Calu3 (cell line): ENCODE measurements at regions not wholly inside any gene's neighbourhood (a gene's known extent, or its start where the extent isn't known, plus 50 kb on each side); places are given as distances from the start of the nearest gene placed in this dataset.
"Not testable (repeated sequence)": the region's sequence is repeated elsewhere in the genome, so short reads cannot be mapped to it uniquely, and the experiment has no call there.

Source experiments
- BruUV-seq: library from RNA; stranded (reverse); fragments of 400-500 nt; replicated peaks from 2 replicates; lab custom pipeline; 2021; lab: Mats Ljungman, UMichigan
- CTCF ChIA-PET: fragments of 300-600 bp; sonication (Branson Sonifier 250); formaldehyde crosslinking; loops from one replicate; lab custom pipeline; 2022; ENCODE audit warnings: antibody characterized with exemption; lab: Charles Lee
- DNase-seq: peaks from one replicate; pipeline ENCODE4 v3.0.0; 2022
- H3K27ac Mint-ChIP-seq: one replicate; pipeline ENCODE4 v1.8.0; 2022; ENCODE audit warnings: mixed read lengths; ENCODE audit not compliant: unreplicated experiment
- H3K27me3 Mint-ChIP-seq: one replicate; pipeline ENCODE4 v1.8.0; 2022; ENCODE audit warnings: mixed read lengths; ENCODE audit not compliant: unreplicated experiment
- H3K36me3 Mint-ChIP-seq: one replicate; pipeline ENCODE4 v1.8.0; 2022; ENCODE audit warnings: mild to moderate bottlenecking, moderate library complexity, mixed read lengths; ENCODE audit not compliant: insufficient read depth, unreplicated experiment
- H3K4me1 Mint-ChIP-seq: one replicate; pipeline ENCODE4 v1.8.0; 2022; ENCODE audit warnings: mild to moderate bottlenecking, low read depth, mixed read lengths; ENCODE audit not compliant: unreplicated experiment
- H3K4me3 Mint-ChIP-seq: one replicate; pipeline ENCODE4 v1.8.0; 2022; ENCODE audit warnings: mild to moderate bottlenecking, low read depth, moderate library complexity, mixed read lengths; ENCODE audit not compliant: unreplicated experiment
- H3K9me3 Mint-ChIP-seq: one replicate; pipeline ENCODE4 v1.8.0; 2022; ENCODE audit warnings: low read depth, mixed read lengths; ENCODE audit not compliant: unreplicated experiment
- intact Hi-C: fragments of 100-400 bp; cut with micrococcal nuclease; formaldehyde crosslinking; loops from one replicate; pipeline ENCODE4 v1.10.0; 2022; ENCODE audit not compliant: unreplicated experiment
- TF ChIP-seq, protein P1 (sequence below): fragments of 200-600 bp; IDR thresholded peaks from one replicate; pipeline ENCODE4 v1.8.0; 2022; ENCODE audit warnings: antibody characterized with exemption; ENCODE audit not compliant: unreplicated experiment

DNA sequence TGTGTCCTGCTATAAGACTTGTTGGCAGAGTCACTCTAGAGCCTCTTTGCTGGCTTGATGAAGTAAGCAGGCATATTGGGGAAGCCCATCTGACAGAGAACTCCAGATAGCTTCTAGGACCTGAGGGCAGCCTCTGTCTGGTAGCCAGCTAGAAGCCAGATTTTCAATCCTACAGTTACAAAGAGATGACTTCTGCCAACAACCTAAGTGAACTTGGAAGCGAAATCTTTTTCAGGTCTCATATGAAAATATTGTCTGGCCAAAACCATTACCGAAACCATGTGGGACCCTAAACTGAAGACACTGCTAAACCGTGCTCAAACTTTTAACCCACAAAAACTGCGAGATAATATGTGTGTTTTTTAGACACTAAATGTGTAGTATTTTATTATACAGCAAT is 140.9 kb downstream of the MRPS30 start:
- no TSS peak for BruUV-seq
- Mint-ChIP-seq H3K27ac (no peak overlapping the region), H3K4me3 (no peak overlapping the region), H3K9me3 (no peaks in the 10 kb centered on the region), H3K36me3 (no peaks in the 10 kb centered on the region), H3K27me3 (no peaks in the 10 kb centered on the region), H3K4me1 (no peaks in the 10 kb centered on the region)
- DNase-seq = no peak
- TF ChIP-seq, protein P1, sequence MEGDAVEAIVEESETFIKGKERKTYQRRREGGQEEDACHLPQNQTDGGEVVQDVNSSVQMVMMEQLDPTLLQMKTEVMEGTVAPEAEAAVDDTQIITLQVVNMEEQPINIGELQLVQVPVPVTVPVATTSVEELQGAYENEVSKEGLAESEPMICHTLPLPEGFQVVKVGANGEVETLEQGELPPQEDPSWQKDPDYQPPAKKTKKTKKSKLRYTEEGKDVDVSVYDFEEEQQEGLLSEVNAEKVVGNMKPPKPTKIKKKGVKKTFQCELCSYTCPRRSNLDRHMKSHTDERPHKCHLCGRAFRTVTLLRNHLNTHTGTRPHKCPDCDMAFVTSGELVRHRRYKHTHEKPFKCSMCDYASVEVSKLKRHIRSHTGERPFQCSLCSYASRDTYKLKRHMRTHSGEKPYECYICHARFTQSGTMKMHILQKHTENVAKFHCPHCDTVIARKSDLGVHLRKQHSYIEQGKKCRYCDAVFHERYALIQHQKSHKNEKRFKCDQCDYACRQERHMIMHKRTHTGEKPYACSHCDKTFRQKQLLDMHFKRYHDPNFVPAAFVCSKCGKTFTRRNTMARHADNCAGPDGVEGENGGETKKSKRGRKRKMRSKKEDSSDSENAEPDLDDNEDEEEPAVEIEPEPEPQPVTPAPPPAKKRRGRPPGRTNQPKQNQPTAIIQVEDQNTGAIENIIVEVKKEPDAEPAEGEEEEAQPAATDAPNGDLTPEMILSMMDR = no peak
- intact Hi-C loops = no loop called here
- CTCF ChIA-PET = no interaction called here

DNA sequence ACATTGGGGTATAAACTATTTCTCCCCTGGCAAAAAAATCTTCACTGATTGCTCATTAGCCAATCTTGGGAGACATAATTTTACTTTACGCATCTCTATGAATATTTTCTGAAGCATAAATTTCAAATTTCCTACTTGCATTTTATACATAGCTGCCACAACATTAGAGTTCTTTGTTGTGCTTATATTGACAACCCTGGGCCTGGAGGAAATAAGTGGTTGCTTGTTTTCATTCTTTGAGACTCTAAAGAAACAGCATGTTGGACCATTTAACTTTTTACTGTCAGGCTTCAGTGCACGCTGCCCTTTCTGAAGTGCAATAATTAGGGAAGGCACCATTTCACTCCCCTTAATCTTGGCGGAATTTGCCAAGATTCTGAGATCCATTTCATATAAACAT is 142.6 kb downstream of the MRPS30 start:
- Mint-ChIP-seq H3K4me1 (no peaks in the 10 kb centered on the region), H3K27me3 (no peaks in the 10 kb centered on the region)

DNA sequence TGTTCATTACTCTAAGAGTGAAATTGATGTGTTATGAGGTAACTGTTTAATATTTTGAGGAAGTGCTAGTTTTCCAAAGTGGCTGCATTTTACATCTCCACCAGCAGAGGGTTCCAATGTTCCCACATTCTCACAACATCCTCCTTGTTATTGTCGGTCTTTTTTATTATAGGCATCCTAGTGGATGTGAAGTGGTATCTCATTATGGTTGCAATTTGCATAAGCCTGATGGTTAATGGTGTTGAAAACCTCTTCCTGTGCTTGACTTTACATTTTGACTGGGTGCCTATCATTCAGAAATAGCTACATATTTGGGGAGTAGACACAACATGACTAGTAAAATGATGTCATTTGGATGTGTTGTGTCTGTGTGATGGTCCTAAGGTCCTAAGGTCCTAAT is 143.6 kb downstream of the MRPS30 start:
- intact Hi-C loops = loop anchor here (2.0 kb wide), 1 partner anchor 90 kb away; no protein-coding TSS in a partner anchor
- Mint-ChIP-seq H3K27ac (no peak overlapping the region), H3K4me1 (no peaks in the 10 kb centered on the region), H3K9me3 (no peaks in the 10 kb centered on the region), H3K4me3 (no peak overlapping the region), H3K27me3 (no peaks in the 10 kb centered on the region), H3K36me3 (no peaks in the 10 kb centered on the region)
- DNase-seq = peak; percentile 37
- BruUV-seq = no TSS peak
- TF ChIP-seq, protein P1 = peak; percentile 79
- CTCF ChIA-PET = interaction anchor here (1.0 kb wide), 1 partner anchor 13 kb away, joined by 3 read pairs; no protein-coding TSS in a partner anchor

More for the DNA sequence above, 142.6 kb downstream of the MRPS30 start:
- intact Hi-C loops = no loop called here
- no peak overlapping the region for H3K4me3 Mint-ChIP-seq
- CTCF ChIA-PET = interaction anchor here (1.0 kb wide), 1 partner anchor 76 kb away, joined by 3 read pairs; no protein-coding TSS in a partner anchor
- no peak for DNase-seq
- no peaks in the 10 kb centered on the region for H3K9me3 Mint-ChIP-seq
- TF ChIP-seq, protein P1 = no peak
- no TSS peak for BruUV-seq
- no peaks in the 10 kb centered on the region for H3K36me3 Mint-ChIP-seq
- H3K27ac Mint-ChIP-seq = no peak overlapping the region

DNA sequence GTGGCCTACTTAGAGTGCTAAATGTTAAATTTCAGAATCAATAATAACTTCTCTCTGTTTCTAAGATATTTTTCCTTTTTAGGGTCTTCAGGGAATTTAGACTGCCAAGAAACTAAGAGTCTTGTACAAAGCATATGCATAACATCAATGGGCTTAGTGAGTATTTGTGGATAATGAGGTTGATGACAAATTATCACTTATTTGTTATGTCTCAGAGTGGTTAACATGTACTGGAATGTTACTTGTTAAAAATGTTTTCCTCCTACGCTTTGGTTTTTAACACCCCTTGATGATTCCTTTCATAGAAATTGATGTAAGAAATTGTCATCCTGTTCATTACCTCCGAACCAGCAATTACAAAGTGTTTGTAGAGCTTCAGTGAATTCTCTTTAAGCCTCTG is 144.3 kb downstream of the MRPS30 start:
- CTCF ChIA-PET = interaction anchor here (1.0 kb wide), 1 partner anchor 14 kb away, joined by 3 read pairs; no protein-coding TSS in a partner anchor
- H3K27me3 Mint-ChIP-seq = no peaks in the 10 kb centered on the region
- TF ChIP-seq, protein P1 = no peak
- no peaks in the 10 kb centered on the region for H3K9me3 Mint-ChIP-seq
- H3K4me3 Mint-ChIP-seq = no peak overlapping the region
- no peaks in the 10 kb centered on the region for H3K36me3 Mint-ChIP-seq
- intact Hi-C loops = loop anchor here (2.0 kb wide), 1 partner anchor 90 kb away; no protein-coding TSS in a partner anchor
- H3K27ac Mint-ChIP-seq = no peak overlapping the region
- no peaks in the 10 kb centered on the region for H3K4me1 Mint-ChIP-seq
- no TSS peak for BruUV-seq
- no peak for DNase-seq

DNA sequence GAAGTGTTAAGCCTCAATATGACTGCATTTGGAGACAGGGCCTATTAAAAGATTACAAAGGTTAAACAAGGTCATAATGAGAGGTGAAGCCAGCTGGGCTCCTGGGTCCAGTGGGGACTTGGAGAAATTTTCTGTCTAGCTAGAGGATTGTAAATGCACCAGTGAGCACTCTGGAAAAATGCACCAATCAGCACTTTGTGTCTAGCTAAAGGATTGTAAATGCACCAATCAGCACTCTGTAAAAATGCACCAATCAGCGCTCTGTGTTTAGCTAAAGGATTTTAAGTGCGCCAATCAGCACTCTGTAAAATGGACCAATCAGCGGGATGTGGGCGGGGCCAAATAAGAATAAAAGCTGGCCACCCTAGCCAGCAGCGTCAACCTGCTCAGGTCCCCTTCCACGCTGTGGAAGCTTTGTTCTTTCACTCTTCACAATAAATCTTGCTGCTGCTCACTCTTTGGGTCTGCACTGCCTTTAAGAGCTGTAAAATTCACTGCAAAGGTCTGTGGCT is 150.3 kb downstream of the MRPS30 start:
- H3K36me3 Mint-ChIP-seq, H3K9me3 Mint-ChIP-seq, intact Hi-C loops, H3K27me3 Mint-ChIP-seq, BruUV-seq, H3K4me1 Mint-ChIP-seq, H3K4me3 Mint-ChIP-seq, H3K27ac Mint-ChIP-seq, DNase-seq: not testable (repeated sequence)
- CTCF ChIA-PET = interaction anchor here (0.7 kb wide), 1 partner anchor 79 kb away, joined by 3 read pairs; no protein-coding TSS in a partner anchor
